Sigmoid colon (tissue), 6 donors: ENCODE measurements at regions not wholly inside any gene's neighbourhood (a gene's known extent, or its start where the extent isn't known, plus 50 kb on each side); places are given as distances from the start of the nearest gene placed in this dataset.

Experiments used
- DNase-seq: peaks from one replicate; pipeline ENCODE4 v3.0.0-alpha.2; 2019
- H3K27ac ChIP-seq, 4 donors: fragments of 200-600 bp; sonication (generic); one replicate each; pipeline ENCODE4 v1.5.1; 2016 to 2019; ENCODE audit warnings: mild to moderate bottlenecking in 1 of 4
- H3K27me3 ChIP-seq, 3 donors: fragments of 200-600 bp; sonication (generic); one replicate each; pipeline ENCODE4 v1.5.1; 2019; ENCODE audit warnings: mild to moderate bottlenecking in 1 of 3
- H3K36me3 ChIP-seq, 4 donors: fragments of 200-600 bp; sonication (generic); one replicate each; pipeline ENCODE4 v1.5.1; 2016 to 2019
- H3K4me1 ChIP-seq, 4 donors: fragments of 200-600 bp; sonication (generic); one replicate each; pipeline ENCODE4 v1.5.1; 2017 to 2019
- H3K4me3 ChIP-seq, 4 donors: fragments of 200-600 bp; sonication (generic); one replicate each; pipeline ENCODE4 v1.5.1; 2017 to 2019; ENCODE audit warnings: mild to moderate bottlenecking in 2 of 4, moderate library complexity in 1 of 4
- H3K9me3 ChIP-seq, 4 donors: fragments of 200-600 bp in 3 of 4; sonication (generic) in 3 of 4; one replicate each; pipeline versions ENCODE4 v1.5.1 to v1.6.1; 2013 to 2019
- CTCF ChIP-seq, 4 experiments: fragments of 450-650 bp in 3 of 4; fragments of 200-600 bp in 1 of 4; IDR thresholded peaks; one replicate each; pipeline ENCODE4 v1.5.1; 2016 to 2019; ENCODE audit warnings: antibody characterized with exemption in 4 of 4, mild to moderate bottlenecking in 3 of 4, moderate library complexity in 2 of 4
- EP300 ChIP-seq, 4 donors: sonication (generic); formaldehyde crosslinking; IDR thresholded peaks; one replicate each; pipeline ENCODE4 v1.6.1; 2017; ENCODE audit warnings: antibody characterized with exemption in 4 of 4
- POLR2A ChIP-seq, 2 donors: fragments of 450-650 bp; IDR thresholded peaks; one replicate each; pipeline ENCODE4 v1.6.1; 2016; ENCODE audit warnings: antibody characterized with exemption in 2 of 2, mild to moderate bottlenecking in 2 of 2, moderate library complexity in 2 of 2
- POLR2AphosphoS5 ChIP-seq, 4 donors: sonication (generic); formaldehyde crosslinking; IDR thresholded peaks; one replicate each; pipeline ENCODE4 v1.6.1; 2017; ENCODE audit warnings: antibody characterized with exemption in 4 of 4
- WGBS, 2 donors: extraction: QIAGEN DNeasy Blood & Tissue Kit; methylation state at CpG; one replicate each; pipeline ENCODE4 v1.1.7; 2013; 5-methylcytosine and 5-hydroxymethylcytosine counted together
- intact Hi-C: fragments of 100-400 bp; cut with DNase I; formaldehyde crosslinking; loops from one replicate; pipeline ENCODE4 v1.15.1; 2023
- donor health status: healthy with polysubstance abuse.
- donor health status: healthy.

GRCh38 chr10:78307576-78307975 is 273.9 kb downstream of the RPS24 start:
- TF ChIP-seq CTCF (IDR thresholded peaks at IDR 0.05) (no peak), POLR2A (IDR thresholded peaks at IDR 0.05) (no peak), POLR2AphosphoS5 (IDR thresholded peaks at IDR 0.05) (no peak), EP300 (IDR thresholded peaks at IDR 0.05) (no peak)
- intact Hi-C loops = loop anchor here (5.0 to 10.0 kb wide), 2 partner anchors 125 to 447 kb away; no protein-coding TSS in a partner anchor
- Histone ChIP-seq H3K27ac (no peak overlapping the region), H3K36me3 (no peaks in the 10 kb centered on the region), H3K9me3 (no peaks in the 10 kb centered on the region), H3K4me1 (peaks cover 0 to 57% (median 38%) of the 10 kb centered on the region in 4 donors), H3K4me3 (no peak overlapping the region), H3K27me3 (no peaks in the 10 kb centered on the region)
- DNase-seq = no peak
- WGBS, 2 donors = 56 to 78% methylated on average over 1 of the region's 1 CpG

GRCh38 chr10:78309536-78310237 is 276.0 kb downstream of the RPS24 start:
- Histone ChIP-seq H3K27me3 (no peaks in the 10 kb centered on the region), H3K36me3 (no peaks in the 10 kb centered on the region), H3K27ac (peak overlapping the region in 3 of 4 donors; percentile 38 to 93 (median 87)), H3K4me1 (peaks cover 0 to 66% (median 44%) of the 10 kb centered on the region in 4 donors), H3K9me3 (no peaks in the 10 kb centered on the region), H3K4me3 (no peak overlapping the region)
- intact Hi-C loops = loop anchor here (5.0 to 10.0 kb wide), 4 partner anchors 123 to 445 kb away; no protein-coding TSS in a partner anchor
- DNase-seq = no peak
- 93% methylated on average over 15 of the region's 15 CpGs for WGBS, 2 donors
- TF ChIP-seq POLR2AphosphoS5 (IDR thresholded peaks at IDR 0.05) = no peak
- TF ChIP-seq POLR2A (IDR thresholded peaks at IDR 0.05) = no peak
- TF ChIP-seq EP300 (IDR thresholded peaks at IDR 0.05) = no peak
- no peak for TF ChIP-seq CTCF (IDR thresholded peaks at IDR 0.05)

- intact Hi-C loops = loop anchor here (5.0 kb wide), 2 partner anchors 162 to 202 kb away; no protein-coding TSS in a partner anchor
- peaks cover 0 to 65% (median 43%) of the 10 kb centered on the region in 4 donors for H3K4me1 ChIP-seq
- peak; percentile 47 to 89 (median 82) for TF ChIP-seq POLR2AphosphoS5 (IDR thresholded peaks at IDR 0.05)
- TF ChIP-seq CTCF (IDR thresholded peaks at IDR 0.05) = no peak
- TF ChIP-seq EP300 (IDR thresholded peaks at IDR 0.05) = peak in 1 of 4 donors; percentile 70
- no peak for TF ChIP-seq POLR2A (IDR thresholded peaks at IDR 0.05)
- WGBS, 2 donors = 76 to 82% methylated on average over 2 of the region's 2 CpGs
- no peaks in the 10 kb centered on the region for H3K27me3 ChIP-seq
- no peaks in the 10 kb centered on the region for H3K36me3 ChIP-seq
- peak overlapping the region in 3 of 4 donors; percentile 87 to 93 (median 90) for H3K27ac ChIP-seq
- DNase-seq = no peak
- no peak overlapping the region for H3K4me3 ChIP-seq
- no peaks in the 10 kb centered on the region for H3K9me3 ChIP-seq
These were observed 276.9 kb downstream of the RPS24 start for GRCh38 chr10:78310481-78311080.

GRCh38 chr10:78312197-78313047 is 278.8 kb downstream of the RPS24 start:
- Histone ChIP-seq H3K9me3 (no peaks in the 10 kb centered on the region), H3K4me1 (peaks cover 0 to 69% (median 49%) of the 10 kb centered on the region in 4 donors), H3K36me3 (no peaks in the 10 kb centered on the region), H3K27ac (peak overlapping the region; percentile 16 to 93 (median 88)), H3K4me3 (no peak overlapping the region), H3K27me3 (no peaks in the 10 kb centered on the region)
- peak; percentile 87 for DNase-seq
- 91% methylated on average over 9 of the region's 9 CpGs for WGBS, 2 donors
- intact Hi-C loops = loop anchor here (5.0 kb wide), 2 partner anchors 160 to 200 kb away; no protein-coding TSS in a partner anchor
- TF ChIP-seq CTCF (IDR thresholded peaks at IDR 0.05) = peak in 1 of 4 experiments; percentile 16
- TF ChIP-seq POLR2A (IDR thresholded peaks at IDR 0.05) = no peak
- peak; percentile 92 to 98 (median 94) for TF ChIP-seq POLR2AphosphoS5 (IDR thresholded peaks at IDR 0.05)
- peak; percentile 66 to 92 (median 84) for TF ChIP-seq EP300 (IDR thresholded peaks at IDR 0.05)
